ENCODE measurements at regions not wholly inside any gene's neighbourhood (a gene's known extent, or its start where the extent isn't known, plus 50 kb on each side); places are given as distances from the start of the nearest gene placed in this dataset.

GRCh38 chr1:36665478-36666080, 182.9 kb upstream of the CSF3R start:
- TF ChIP-seq POLR2A (IDR thresholded peaks at IDR 0.05): no peak
- TF ChIP-seq, protein P1, sequence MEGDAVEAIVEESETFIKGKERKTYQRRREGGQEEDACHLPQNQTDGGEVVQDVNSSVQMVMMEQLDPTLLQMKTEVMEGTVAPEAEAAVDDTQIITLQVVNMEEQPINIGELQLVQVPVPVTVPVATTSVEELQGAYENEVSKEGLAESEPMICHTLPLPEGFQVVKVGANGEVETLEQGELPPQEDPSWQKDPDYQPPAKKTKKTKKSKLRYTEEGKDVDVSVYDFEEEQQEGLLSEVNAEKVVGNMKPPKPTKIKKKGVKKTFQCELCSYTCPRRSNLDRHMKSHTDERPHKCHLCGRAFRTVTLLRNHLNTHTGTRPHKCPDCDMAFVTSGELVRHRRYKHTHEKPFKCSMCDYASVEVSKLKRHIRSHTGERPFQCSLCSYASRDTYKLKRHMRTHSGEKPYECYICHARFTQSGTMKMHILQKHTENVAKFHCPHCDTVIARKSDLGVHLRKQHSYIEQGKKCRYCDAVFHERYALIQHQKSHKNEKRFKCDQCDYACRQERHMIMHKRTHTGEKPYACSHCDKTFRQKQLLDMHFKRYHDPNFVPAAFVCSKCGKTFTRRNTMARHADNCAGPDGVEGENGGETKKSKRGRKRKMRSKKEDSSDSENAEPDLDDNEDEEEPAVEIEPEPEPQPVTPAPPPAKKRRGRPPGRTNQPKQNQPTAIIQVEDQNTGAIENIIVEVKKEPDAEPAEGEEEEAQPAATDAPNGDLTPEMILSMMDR (IDR thresholded peaks at IDR 0.05): no peak

Measured in esophagus squamous epithelium (tissue), 4 donors.